Tibial nerve (tissue), 4 donors: ENCODE measurements at regions not wholly inside any gene's neighbourhood (a gene's known extent, or its start where the extent isn't known, plus 50 kb on each side); places are given as distances from the start of the nearest gene placed in this dataset.

Experiments
- EP300 ChIP-seq, 2 donors: sonication (generic); formaldehyde crosslinking; IDR thresholded peaks; one replicate each; pipeline ENCODE4 v1.6.1; 2017; ENCODE audit warnings: antibody characterized with exemption in 2 of 2, mild to moderate bottlenecking in 1 of 2
- TF ChIP-seq, protein P1 (sequence below), 5 experiments: fragments of 200-600 bp in 3 of 5; fragments of 450-650 bp in 2 of 5; sonication (generic) in 3 of 5; IDR thresholded peaks; one replicate each; pipeline ENCODE4 v1.5.1; 2016 to 2019; ENCODE audit warnings: antibody characterized with exemption in 5 of 5, mild to moderate bottlenecking in 3 of 5, moderate library complexity in 2 of 5

DNA sequence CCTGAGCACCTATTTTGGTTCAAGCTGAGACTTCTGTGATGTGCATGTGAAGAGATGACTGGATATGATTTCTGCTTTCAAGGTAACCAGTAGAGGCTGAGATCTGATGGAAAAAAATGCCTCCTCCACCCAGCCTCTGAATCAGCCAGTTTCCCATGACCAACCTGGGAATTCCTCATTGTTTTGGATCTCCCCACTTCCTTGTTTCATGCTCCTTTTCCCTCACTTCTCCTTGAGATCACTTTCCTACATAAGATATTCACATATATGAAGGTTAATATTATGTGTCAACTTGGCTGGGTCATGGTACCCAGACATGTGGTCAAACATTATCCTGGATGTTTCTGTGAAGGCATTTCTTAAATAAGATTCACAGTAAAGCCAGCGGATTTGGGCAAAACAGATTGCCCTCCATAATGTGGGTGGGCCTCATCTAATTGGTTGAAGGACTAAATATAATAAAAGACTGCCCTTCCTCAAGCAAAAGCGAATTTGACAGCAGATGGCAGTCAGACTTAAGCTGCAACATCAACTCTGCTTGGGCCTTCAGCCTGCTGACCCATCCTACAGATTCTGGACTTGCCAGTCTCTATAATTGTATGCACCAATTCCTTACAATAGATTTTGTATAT lies 379.4 kb downstream of the TNS1 start:
- TF ChIP-seq, protein P1, sequence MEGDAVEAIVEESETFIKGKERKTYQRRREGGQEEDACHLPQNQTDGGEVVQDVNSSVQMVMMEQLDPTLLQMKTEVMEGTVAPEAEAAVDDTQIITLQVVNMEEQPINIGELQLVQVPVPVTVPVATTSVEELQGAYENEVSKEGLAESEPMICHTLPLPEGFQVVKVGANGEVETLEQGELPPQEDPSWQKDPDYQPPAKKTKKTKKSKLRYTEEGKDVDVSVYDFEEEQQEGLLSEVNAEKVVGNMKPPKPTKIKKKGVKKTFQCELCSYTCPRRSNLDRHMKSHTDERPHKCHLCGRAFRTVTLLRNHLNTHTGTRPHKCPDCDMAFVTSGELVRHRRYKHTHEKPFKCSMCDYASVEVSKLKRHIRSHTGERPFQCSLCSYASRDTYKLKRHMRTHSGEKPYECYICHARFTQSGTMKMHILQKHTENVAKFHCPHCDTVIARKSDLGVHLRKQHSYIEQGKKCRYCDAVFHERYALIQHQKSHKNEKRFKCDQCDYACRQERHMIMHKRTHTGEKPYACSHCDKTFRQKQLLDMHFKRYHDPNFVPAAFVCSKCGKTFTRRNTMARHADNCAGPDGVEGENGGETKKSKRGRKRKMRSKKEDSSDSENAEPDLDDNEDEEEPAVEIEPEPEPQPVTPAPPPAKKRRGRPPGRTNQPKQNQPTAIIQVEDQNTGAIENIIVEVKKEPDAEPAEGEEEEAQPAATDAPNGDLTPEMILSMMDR (IDR thresholded peaks at IDR 0.05), result no peak
- no peak for TF ChIP-seq EP300 (IDR thresholded peaks at IDR 0.05)
